ENCODE measurements at regions not wholly inside any gene's neighbourhood (a gene's known extent, or its start where the extent isn't known, plus 50 kb on each side); places are given as distances from the start of the nearest gene placed in this dataset.

- Histone ChIP-seq H3K36me3 (ENCODE audit: control insufficient read depth, insufficient read depth, low read length) (no peaks in the 10 kb centered on the region), H3K27ac (ENCODE audit: low read length) (no peak overlapping the region)
Measured at GRCh38 chr2:10964052-10964790, 52.5 kb downstream of the KCNF1 start.

GRCh38 chr2:10965241-10965843 lies 53.6 kb downstream of the KCNF1 start:
- no CpG with 5 or more reads among the region's 19 CpGs for WGBS (ENCODE audit: insufficient coverage, low lambda C conversion rate)
- no peaks in the 10 kb centered on the region for H3K9me3 ChIP-seq (ENCODE audit: control insufficient read depth, low read depth, low read length)
- H3K4me1 ChIP-seq (ENCODE audit: control insufficient read depth, insufficient read depth, low read length), result no peaks in the 10 kb centered on the region
- no peak overlapping the region for H3K27ac ChIP-seq (ENCODE audit: low read length)
- no peak for DNase-seq
- no peak overlapping the region for H3K4me3 ChIP-seq (ENCODE audit: low read length)
- no peaks in the 10 kb centered on the region for H3K36me3 ChIP-seq (ENCODE audit: control insufficient read depth, insufficient read depth, low read length)
- H3K27me3 ChIP-seq (ENCODE audit: control insufficient read depth, insufficient read depth, low read length), result peaks cover 2% of the 10 kb centered on the region

More at GRCh38 chr2:10964052-10964790, 52.5 kb downstream of the KCNF1 start:
- no peak overlapping the region for H3K4me3 ChIP-seq (ENCODE audit: low read length)
- no CpG with 5 or more reads among the region's 14 CpGs for WGBS (ENCODE audit: insufficient coverage, low lambda C conversion rate)
- DNase-seq, result no peak
- peaks cover 2% of the 10 kb centered on the region for H3K27me3 ChIP-seq (ENCODE audit: control insufficient read depth, insufficient read depth, low read length)
- no peaks in the 10 kb centered on the region for H3K4me1 ChIP-seq (ENCODE audit: control insufficient read depth, insufficient read depth, low read length)
- no peaks in the 10 kb centered on the region for H3K9me3 ChIP-seq (ENCODE audit: control insufficient read depth, low read depth, low read length)

GRCh38 chr2:10966056-10966455 lies 54.3 kb downstream of the KCNF1 start:
- Histone ChIP-seq H3K27ac (ENCODE audit: low read length) (no peak overlapping the region), H3K27me3 (ENCODE audit: control insufficient read depth, insufficient read depth, low read length) (peaks cover 2% of the 10 kb centered on the region), H3K4me1 (ENCODE audit: control insufficient read depth, insufficient read depth, low read length) (no peaks in the 10 kb centered on the region), H3K4me3 (ENCODE audit: low read length) (no peak overlapping the region), H3K9me3 (ENCODE audit: control insufficient read depth, low read depth, low read length) (no peaks in the 10 kb centered on the region), H3K36me3 (ENCODE audit: control insufficient read depth, insufficient read depth, low read length) (no peaks in the 10 kb centered on the region)
- DNase-seq, result no peak
- 100% methylated on average over 1 of the region's 7 CpGs for WGBS (ENCODE audit: insufficient coverage, low lambda C conversion rate)

GRCh38 chr2:10966741-10967140 lies 55.0 kb downstream of the KCNF1 start:
- WGBS (ENCODE audit: insufficient coverage, low lambda C conversion rate), result no CpG with 5 or more reads among the region's 13 CpGs
- Histone ChIP-seq H3K36me3 (ENCODE audit: control insufficient read depth, insufficient read depth, low read length) (no peaks in the 10 kb centered on the region), H3K27me3 (ENCODE audit: control insufficient read depth, insufficient read depth, low read length) (peaks cover 2% of the 10 kb centered on the region), H3K9me3 (ENCODE audit: control insufficient read depth, low read depth, low read length) (no peaks in the 10 kb centered on the region), H3K4me1 (ENCODE audit: control insufficient read depth, insufficient read depth, low read length) (no peaks in the 10 kb centered on the region), H3K27ac (ENCODE audit: low read length) (no peak overlapping the region), H3K4me3 (ENCODE audit: low read length) (no peak overlapping the region)
- DNase-seq, result no peak

GRCh38 chr2:10968176-10968575 lies 56.4 kb downstream of the KCNF1 start:
- peaks cover 2% of the 10 kb centered on the region for H3K27me3 ChIP-seq (ENCODE audit: control insufficient read depth, insufficient read depth, low read length)
- H3K36me3 ChIP-seq (ENCODE audit: control insufficient read depth, insufficient read depth, low read length), result no peaks in the 10 kb centered on the region
- WGBS (ENCODE audit: insufficient coverage, low lambda C conversion rate), result 60% methylated on average over 1 of the region's 11 CpGs
- H3K27ac ChIP-seq (ENCODE audit: low read length), result no peak overlapping the region
- H3K4me1 ChIP-seq (ENCODE audit: control insufficient read depth, insufficient read depth, low read length), result no peaks in the 10 kb centered on the region
- DNase-seq, result no peak
- H3K9me3 ChIP-seq (ENCODE audit: control insufficient read depth, low read depth, low read length), result no peaks in the 10 kb centered on the region
- H3K4me3 ChIP-seq (ENCODE audit: low read length), result no peak overlapping the region

- WGBS (ENCODE audit: insufficient coverage, low lambda C conversion rate), result no CpG with 5 or more reads among the region's 3 CpGs
- Histone ChIP-seq H3K27me3 (ENCODE audit: control insufficient read depth, insufficient read depth, low read length) (no peaks in the 10 kb centered on the region), H3K36me3 (ENCODE audit: control insufficient read depth, insufficient read depth, low read length) (no peaks in the 10 kb centered on the region), H3K4me3 (ENCODE audit: low read length) (no peak overlapping the region), H3K27ac (ENCODE audit: low read length) (no peak overlapping the region), H3K4me1 (ENCODE audit: control insufficient read depth, insufficient read depth, low read length) (no peaks in the 10 kb centered on the region), H3K9me3 (ENCODE audit: control insufficient read depth, low read depth, low read length) (no peaks in the 10 kb centered on the region)
- no peak for DNase-seq
Measured at GRCh38 chr2:10970666-10971065, 58.9 kb downstream of the KCNF1 start.

GRCh38 chr2:10971161-10971887 lies 59.6 kb downstream of the KCNF1 start:
- Histone ChIP-seq H3K9me3 (ENCODE audit: control insufficient read depth, low read depth, low read length) (no peaks in the 10 kb centered on the region), H3K36me3 (ENCODE audit: control insufficient read depth, insufficient read depth, low read length) (no peaks in the 10 kb centered on the region), H3K4me1 (ENCODE audit: control insufficient read depth, insufficient read depth, low read length) (no peaks in the 10 kb centered on the region), H3K27me3 (ENCODE audit: control insufficient read depth, insufficient read depth, low read length) (no peaks in the 10 kb centered on the region), H3K4me3 (ENCODE audit: low read length) (no peak overlapping the region), H3K27ac (ENCODE audit: low read length) (no peak overlapping the region)
- no CpG with 5 or more reads among the region's 15 CpGs for WGBS (ENCODE audit: insufficient coverage, low lambda C conversion rate)
- no peak for DNase-seq

GRCh38 chr2:10971888-10972260 lies 60.1 kb downstream of the KCNF1 start:
- H3K36me3 ChIP-seq (ENCODE audit: control insufficient read depth, insufficient read depth, low read length), result no peaks in the 10 kb centered on the region
- WGBS (ENCODE audit: insufficient coverage, low lambda C conversion rate), result 58% methylated on average over 2 of the region's 8 CpGs
- H3K4me1 ChIP-seq (ENCODE audit: control insufficient read depth, insufficient read depth, low read length), result no peaks in the 10 kb centered on the region
- H3K9me3 ChIP-seq (ENCODE audit: control insufficient read depth, low read depth, low read length), result no peaks in the 10 kb centered on the region
- DNase-seq, result no peak
- peaks cover under 1% of the 10 kb centered on the region for H3K27me3 ChIP-seq (ENCODE audit: control insufficient read depth, insufficient read depth, low read length)
- no peak overlapping the region for H3K27ac ChIP-seq (ENCODE audit: low read length)
- no peak overlapping the region for H3K4me3 ChIP-seq (ENCODE audit: low read length)

GRCh38 chr2:10972683-10973433 lies 61.1 kb downstream of the KCNF1 start:
- Histone ChIP-seq H3K4me3 (ENCODE audit: low read length) (no peak overlapping the region), H3K4me1 (ENCODE audit: control insufficient read depth, insufficient read depth, low read length) (no peaks in the 10 kb centered on the region), H3K27me3 (ENCODE audit: control insufficient read depth, insufficient read depth, low read length) (peaks cover 6% of the 10 kb centered on the region), H3K27ac (ENCODE audit: low read length) (no peak overlapping the region), H3K9me3 (ENCODE audit: control insufficient read depth, low read depth, low read length) (no peaks in the 10 kb centered on the region), H3K36me3 (ENCODE audit: control insufficient read depth, insufficient read depth, low read length) (no peaks in the 10 kb centered on the region)
- DNase-seq, result no peak
- WGBS (ENCODE audit: insufficient coverage, low lambda C conversion rate), result no CpG with 5 or more reads among the region's 17 CpGs

GRCh38 chr2:10973766-10974165 lies 62.0 kb downstream of the KCNF1 start:
- WGBS (ENCODE audit: insufficient coverage, low lambda C conversion rate), result no CpG with 5 or more reads among the region's 6 CpGs
- H3K36me3 ChIP-seq (ENCODE audit: control insufficient read depth, insufficient read depth, low read length), result no peaks in the 10 kb centered on the region

More at GRCh38 chr2:10973766-10974165, 62.0 kb downstream of the KCNF1 start:
- H3K27me3 ChIP-seq (ENCODE audit: control insufficient read depth, insufficient read depth, low read length), result peaks cover 9% of the 10 kb centered on the region
- H3K4me3 ChIP-seq (ENCODE audit: low read length), result no peak overlapping the region
- no peak overlapping the region for H3K27ac ChIP-seq (ENCODE audit: low read length)
- DNase-seq, result no peak
- no peaks in the 10 kb centered on the region for H3K9me3 ChIP-seq (ENCODE audit: control insufficient read depth, low read depth, low read length)
- no peaks in the 10 kb centered on the region for H3K4me1 ChIP-seq (ENCODE audit: control insufficient read depth, insufficient read depth, low read length)
